Panc1 (cell line): ENCODE measurements at regions not wholly inside any gene's neighbourhood (a gene's known extent, or its start where the extent isn't known, plus 50 kb on each side); places are given as distances from the start of the nearest gene placed in this dataset.

Source experiments
- ATAC-seq: fragments of 200-7000 bp; cut with Tn5 transposase; 2 replicates; pipeline ENCODE4 v1.9.1; 2020; ENCODE audit warnings: mild to moderate bottlenecking, moderate library complexity
- BruUV-seq: library from RNA; stranded (reverse); fragments of 400-500 nt; replicated peaks from 2 replicates; lab custom pipeline; 2021; lab: Mats Ljungman, UMichigan
- CTCF ChIA-PET: fragments of 300-600 bp; sonication (Branson Sonifier 250); formaldehyde crosslinking; loops from one replicate; lab custom pipeline; 2022; ENCODE audit warnings: antibody characterized with exemption; lab: Charles Lee
- POLR2A ChIA-PET: fragments of 300-600 bp; sonication (Branson Sonifier 250); formaldehyde crosslinking; loops from one replicate; lab custom pipeline; 2022; ENCODE audit warnings: antibody characterized with exemption; lab: Charles Lee
- DNase-seq: peaks from one replicate; pipeline ENCODE4 v3.0.0-alpha.2; 2010; ENCODE audit warnings: low read depth, low spot score
- H3K27ac ChIP-seq: 2 replicates; pipeline ENCODE4 v1.5.1; 2011; ENCODE audit warnings: mild to moderate bottlenecking, low read length, inconsistent platforms
- H3K27me3 ChIP-seq: fragments of 200-500 bp; sonication (Bioruptor generic); 2 replicates; pipeline ENCODE4 v1.6.0; 2014; ENCODE audit warnings: low read length, inconsistent platforms; ENCODE audit not compliant: control insufficient read depth, insufficient read depth
- H3K36me3 ChIP-seq: fragments of 200-500 bp; sonication (Bioruptor generic); 2 replicates; pipeline ENCODE4 v1.5.1; 2014; ENCODE audit warnings: inconsistent platforms, mild to moderate bottlenecking, low read length, moderate library complexity; ENCODE audit not compliant: control insufficient read depth, insufficient read depth
- H3K4me1 ChIP-seq: 2 replicates; pipeline ENCODE4 v1.5.1; 2011; ENCODE audit warnings: inconsistent platforms, mild to moderate bottlenecking, low read length, moderate library complexity; ENCODE audit not compliant: control insufficient read depth, insufficient read depth
- H3K4me3 ChIP-seq, 2 experiments: 2 replicates each; pipeline ENCODE4 v1.5.1; 2011 to 2012; ENCODE audit warnings: low read depth in 2 of 2, low read length in 2 of 2, mild to moderate bottlenecking in 2 of 2, inconsistent platforms in 1 of 2, moderate library complexity in 1 of 2
- H3K9me3 ChIP-seq: fragments of 200-500 bp; sonication (Bioruptor generic); 2 replicates; pipeline ENCODE4 v1.5.1; 2014; ENCODE audit warnings: low read depth, mild to moderate bottlenecking, inconsistent platforms, low read length, moderate library complexity; ENCODE audit not compliant: control insufficient read depth, insufficient read depth
- CTCF ChIP-seq: fragments of 450-650 bp; IDR thresholded peaks from 2 replicates; pipeline ENCODE4 v1.5.1; 2017; ENCODE audit warnings: mild to moderate bottlenecking
- POLR2AphosphoS5 ChIP-seq: IDR thresholded peaks from 2 replicates; pipeline ENCODE4 v1.6.1; 2012; ENCODE audit warnings: mild to moderate bottlenecking, low read depth, low read length, moderate library complexity
- REST ChIP-seq, 2 experiments: IDR thresholded peaks; 2 replicates each; pipeline ENCODE4 v1.6.1; 2011 to 2012; ENCODE audit warnings: low read depth in 2 of 2, control low read depth in 1 of 2, low read length in 1 of 2, mild to moderate bottlenecking in 1 of 2, moderate library complexity in 1 of 2; ENCODE audit not compliant: insufficient read depth in 1 of 2
- SIN3A ChIP-seq: IDR thresholded peaks from 2 replicates; pipeline ENCODE4 v1.6.1; 2012; ENCODE audit warnings: low read depth, mild to moderate bottlenecking, low read length, moderate library complexity, borderline replicate concordance; ENCODE audit not compliant: insufficient read depth
- TCF7L2 ChIP-seq: IDR thresholded peaks from 2 replicates; pipeline ENCODE4 v1.6.1; 2011; ENCODE audit warnings: mild to moderate bottlenecking, low read depth, low read length, inconsistent platforms
- in situ Hi-C: cut with HindIII; loops from 2 replicates; pipeline ENCODE4 v1.10.0; 2016; ENCODE audit warnings: low sequenced_read_pairs, low pct_unique_long_range_greater_than_20kb
- intact Hi-C: fragments of 100-400 bp; cut with micrococcal nuclease; formaldehyde crosslinking; loops from one replicate; pipeline ENCODE4 v1.10.0; 2022; ENCODE audit not compliant: unreplicated experiment

GRCh38 chr19:28949027-28949426, 263.9 kb downstream of the UQCRFS1 start:
- Histone ChIP-seq H3K4me3 (no peak overlapping the region), H3K4me1 (no peaks in the 10 kb centered on the region), H3K27me3 (0 out of 2 replicates have a peak, but pooled peaks cover 3% of the 10 kb centered on the region), H3K27ac (no peak overlapping the region), H3K36me3 (no peaks in the 10 kb centered on the region), H3K9me3 (no peaks in the 10 kb centered on the region)
- TF ChIP-seq TCF7L2, result no peak
- TF ChIP-seq CTCF, result no peak
- no peak for TF ChIP-seq SIN3A
- TF ChIP-seq POLR2AphosphoS5, result no peak
- no peak for TF ChIP-seq REST (IDR thresholded peaks at IDR 0.05; ENCODE audit: insufficient read depth in 1 of 2, low read depth in 2 of 2, low read length in 1 of 2)
- no peak for DNase-seq
- ChIA-PET POLR2A (no interaction called here), CTCF (no interaction called here)
- ATAC-seq, result no peak
- intact Hi-C loops (no loop called here), in situ Hi-C loops (no loop called here)
- no TSS peak for BruUV-seq

- no peaks in the 10 kb centered on the region for H3K9me3 ChIP-seq
- 0 out of 2 replicates have a peak, but pooled peaks cover 3% of the 10 kb centered on the region for H3K27me3 ChIP-seq
- BruUV-seq, result no TSS peak
- no peaks in the 10 kb centered on the region for H3K4me1 ChIP-seq
- DNase-seq, result no peak
- no peaks in the 10 kb centered on the region for H3K36me3 ChIP-seq
- no peak for TF ChIP-seq CTCF
- ATAC-seq, result no peak
- ChIA-PET CTCF (no interaction called here), POLR2A (no interaction called here)
- in situ Hi-C loops (no loop called here), intact Hi-C loops (no loop called here)
- no peak overlapping the region for H3K4me3 ChIP-seq
- H3K27ac ChIP-seq, result no peak overlapping the region
Measured at GRCh38 chr19:28948566-28948965, 264.4 kb downstream of the UQCRFS1 start.
